LoVo (cell line): ENCODE measurements at regions not wholly inside any gene's neighbourhood (a gene's known extent, or its start where the extent isn't known, plus 50 kb on each side); places are given as distances from the start of the nearest gene placed in this dataset.
A peak's percentile ranks its signal among the peaks of the same experiment; 100 is the strongest.

Experiments used
- DNase-seq: peaks from one replicate; pipeline ENCODE4 v3.0.0-alpha.2; 2016; ENCODE audit warnings: low spot score

- DNase-seq: no peak
Observed at GRCh38 chr10:21021843-21022594, 124.9 kb upstream of the NEBL start.

GRCh38 chr10:21021231-21021630 is 124.1 kb upstream of the NEBL start:
- no peak for DNase-seq

- DNase-seq: no peak
Observed at GRCh38 chr10:21020545-21020944, 123.4 kb upstream of the NEBL start.

- DNase-seq: no peak
Observed at GRCh38 chr10:21019436-21019835, 122.3 kb upstream of the NEBL start.

- no peak for DNase-seq
Observed at GRCh38 chr10:21015851-21016250, 118.7 kb upstream of the NEBL start.

- no peak for DNase-seq
Observed at GRCh38 chr10:21014141-21014540, 117.0 kb upstream of the NEBL start.

GRCh38 chr10:21011433-21012018 is 114.4 kb upstream of the NEBL start:
- no peak for DNase-seq

GRCh38 chr10:21010615-21011014 is 113.5 kb upstream of the NEBL start:
- no peak for DNase-seq

GRCh38 chr10:21003240-21003822 is 106.2 kb upstream of the NEBL start:
- DNase-seq: no peak

GRCh38 chr10:21002091-21002878 is 105.2 kb upstream of the NEBL start:
- DNase-seq: no peak

GRCh38 chr10:20999699-21000098 is 102.6 kb upstream of the NEBL start:
- no peak for DNase-seq

GRCh38 chr10:20998036-20998435 is 100.9 kb upstream of the NEBL start:
- no peak for DNase-seq

- no peak for DNase-seq
Observed at GRCh38 chr10:20995123-20995987, 98.2 kb upstream of the NEBL start.

GRCh38 chr10:20993830-20994527 is 96.9 kb upstream of the NEBL start:
- DNase-seq: no peak

GRCh38 chr10:20993389-20993788 is 96.3 kb upstream of the NEBL start:
- DNase-seq: no peak

GRCh38 chr10:20991526-20991925 is 94.4 kb upstream of the NEBL start:
- no peak for DNase-seq

GRCh38 chr10:20990604-20991003 is 93.5 kb upstream of the NEBL start:
- no peak for DNase-seq

- no peak for DNase-seq
Observed at GRCh38 chr10:20988357-20988983, 91.4 kb upstream of the NEBL start.

- DNase-seq: peak; percentile 13
Observed at GRCh38 chr10:20986049-20986448, 88.9 kb upstream of the NEBL start.

- DNase-seq: no peak
Observed at GRCh38 chr10:20984662-20985061, 87.6 kb upstream of the NEBL start.
